Mesodermal cell (in vitro differentiated cells): ENCODE measurements at regions not wholly inside any gene's neighbourhood (a gene's known extent, or its start where the extent isn't known, plus 50 kb on each side); places are given as distances from the start of the nearest gene placed in this dataset.

Experiments
- H3K27ac ChIP-seq: 2 replicates; pipeline ENCODE4 v1.7.0; 2013; ENCODE audit warnings: mild to moderate bottlenecking, low read depth, low read length, moderate library complexity; ENCODE audit not compliant: severe bottlenecking
- H3K36me3 ChIP-seq: 2 replicates; pipeline ENCODE4 v1.7.1; 2013; ENCODE audit warnings: mild to moderate bottlenecking, low read length, moderate library complexity; ENCODE audit not compliant: control insufficient read depth, insufficient read depth
- H3K4me1 ChIP-seq: one replicate; pipeline ENCODE4 v1.7.1; 2013; ENCODE audit warnings: mild to moderate bottlenecking, low read length; ENCODE audit not compliant: insufficient read depth, control insufficient read depth, poor library complexity, severe bottlenecking
- H3K4me3 ChIP-seq: 2 replicates; pipeline ENCODE4 v1.7.0; 2013; ENCODE audit warnings: low read length, control low read depth, mild to moderate bottlenecking; ENCODE audit not compliant: insufficient read depth, poor library complexity, severe bottlenecking; ENCODE audit errors: extremely low read depth
- H3K9me3 ChIP-seq: 2 replicates; pipeline ENCODE4 v1.7.1; 2013; ENCODE audit warnings: mild to moderate bottlenecking, low read length, moderate library complexity; ENCODE audit not compliant: control insufficient read depth
- WGBS, 2 experiments: methylation state at CpG; one replicate each; pipeline ENCODE4 v1.1.5; 2013; ENCODE audit warnings: missing lambda C conversion rate in 2 of 2; ENCODE audit not compliant: insufficient coverage in 2 of 2; 5-methylcytosine and 5-hydroxymethylcytosine counted together

DNA sequence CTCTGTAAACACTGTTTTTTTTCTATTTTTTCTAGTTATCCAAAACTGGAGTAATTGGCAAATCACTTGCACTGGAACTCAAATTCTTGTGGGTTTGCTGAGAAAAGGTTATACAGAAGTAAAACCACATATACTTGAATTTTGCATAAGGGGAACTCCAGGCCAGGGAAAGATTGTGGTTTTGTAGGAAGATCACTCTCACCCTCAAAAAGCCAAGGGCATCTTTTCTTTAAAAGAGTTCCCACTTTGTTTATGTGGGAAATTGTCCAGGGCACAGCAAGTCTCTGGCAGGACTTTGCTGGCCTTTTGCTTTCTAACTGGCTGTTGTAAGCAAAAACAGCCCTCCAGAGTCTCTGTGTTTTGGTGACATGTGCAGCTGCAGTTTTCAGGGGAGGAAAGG is 340.3 kb upstream of the RBMS3 start:
- Histone ChIP-seq H3K4me1 (no peaks in the 10 kb centered on the region), H3K9me3 (no peaks in the 10 kb centered on the region), H3K27ac (no peak overlapping the region), H3K4me3 (no peak overlapping the region), H3K36me3 (no peaks in the 10 kb centered on the region)

DNA sequence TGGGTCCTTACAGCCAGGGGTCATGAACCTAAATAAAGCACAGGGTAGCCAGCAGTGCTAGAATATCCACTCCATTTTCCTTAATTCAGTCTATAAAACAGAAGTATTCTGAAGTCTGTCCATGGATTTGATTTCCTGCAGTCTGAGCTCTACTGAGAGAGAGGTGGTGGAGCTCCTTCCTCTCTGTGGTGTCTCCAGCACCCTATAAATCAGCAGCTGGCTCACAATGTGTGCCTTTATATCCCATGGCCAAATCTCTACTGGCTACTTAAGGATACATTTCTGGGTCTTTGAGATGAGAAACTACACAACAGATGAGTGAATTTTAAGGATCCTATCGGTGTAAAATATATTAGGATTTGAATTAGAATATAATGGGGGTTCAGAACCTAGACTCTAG is 339.9 kb upstream of the RBMS3 start:
- WGBS, 2 experiments = 80 to 100% methylated on average over 1 of the region's 1 CpG
- Histone ChIP-seq H3K4me3 (no peak overlapping the region), H3K4me1 (no peaks in the 10 kb centered on the region), H3K36me3 (no peaks in the 10 kb centered on the region), H3K27ac (no peak overlapping the region), H3K9me3 (no peaks in the 10 kb centered on the region)

DNA sequence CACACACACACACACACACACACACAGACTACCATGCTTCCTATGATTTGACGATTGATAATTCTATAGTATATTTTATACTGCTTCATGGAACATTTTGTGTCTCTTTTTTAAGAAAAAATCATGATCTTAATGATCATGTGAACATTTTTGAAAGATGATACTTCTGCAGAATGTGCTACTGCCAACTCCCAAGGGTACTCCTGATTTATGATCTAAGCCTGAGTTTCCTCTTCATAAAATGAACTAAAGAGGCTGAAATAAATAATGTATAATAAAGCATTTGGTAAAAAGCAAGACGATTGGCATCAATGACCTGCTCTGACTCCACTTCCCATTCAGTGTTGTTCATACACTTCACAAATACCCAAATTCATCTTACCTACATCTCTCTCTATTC is 333.8 kb upstream of the RBMS3 start:
- 60 to 83% methylated on average over 1 of the region's 2 CpGs for WGBS, 2 experiments
- Histone ChIP-seq H3K4me1 (no peaks in the 10 kb centered on the region), H3K9me3 (no peaks in the 10 kb centered on the region), H3K4me3 (no peak overlapping the region), H3K27ac (no peak overlapping the region), H3K36me3 (no peaks in the 10 kb centered on the region)

GRCh38 chr3:28947751-28948150 is 333.1 kb upstream of the RBMS3 start:
- H3K27ac ChIP-seq = no peak overlapping the region
- H3K9me3 ChIP-seq = no peaks in the 10 kb centered on the region
- H3K36me3 ChIP-seq = no peaks in the 10 kb centered on the region
- no peaks in the 10 kb centered on the region for H3K4me1 ChIP-seq
- no CpG with 5 or more reads among the region's 2 CpGs for WGBS, 2 experiments
- H3K4me3 ChIP-seq = no peak overlapping the region

GRCh38 chr3:28948685-28949084 is 332.2 kb upstream of the RBMS3 start:
- Histone ChIP-seq H3K4me1 (no peaks in the 10 kb centered on the region), H3K36me3 (no peaks in the 10 kb centered on the region), H3K9me3 (no peaks in the 10 kb centered on the region), H3K27ac (no peak overlapping the region), H3K4me3 (no peak overlapping the region)

- no peaks in the 10 kb centered on the region for H3K9me3 ChIP-seq
These were observed 331.3 kb upstream of the RBMS3 start for GRCh38 chr3:28949580-28949979.

DNA sequence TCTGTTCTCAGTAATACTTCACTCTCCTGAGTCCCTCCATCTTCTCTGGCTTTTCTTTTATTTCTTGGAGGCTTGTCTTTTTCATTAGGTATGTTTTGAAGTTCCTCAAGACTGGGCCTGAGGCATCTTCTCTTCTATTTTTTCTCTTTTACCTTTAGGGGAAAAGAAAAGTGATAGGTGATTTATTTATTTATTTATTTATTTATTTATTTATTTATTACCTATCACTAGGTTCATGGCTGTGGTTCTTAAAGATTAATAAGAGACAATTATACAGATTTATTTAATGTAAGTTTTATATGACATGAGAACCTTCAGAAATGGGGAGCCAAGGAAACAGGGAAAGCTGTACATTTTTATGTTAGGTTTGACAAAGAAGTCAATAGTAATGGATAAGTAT is 330.3 kb upstream of the RBMS3 start:
- Histone ChIP-seq H3K36me3 (no peaks in the 10 kb centered on the region), H3K4me3 (no peak overlapping the region), H3K27ac (no peak overlapping the region), H3K4me1 (no peaks in the 10 kb centered on the region), H3K9me3 (no peaks in the 10 kb centered on the region)

More at GRCh38 chr3:28949580-28949979, 331.3 kb upstream of the RBMS3 start:
- H3K36me3 ChIP-seq = no peaks in the 10 kb centered on the region
- no CpG with 5 or more reads among the region's 1 CpG for WGBS, 2 experiments
- no peak overlapping the region for H3K27ac ChIP-seq
- no peaks in the 10 kb centered on the region for H3K4me1 ChIP-seq
- no peak overlapping the region for H3K4me3 ChIP-seq

GRCh38 chr3:28951772-28952556 is 328.9 kb upstream of the RBMS3 start:
- WGBS, 2 experiments = 89 to 100% methylated on average over 1 of the region's 4 CpGs
- no peaks in the 10 kb centered on the region for H3K4me1 ChIP-seq
- H3K4me3 ChIP-seq = no peak overlapping the region
- no peak overlapping the region for H3K27ac ChIP-seq
- H3K36me3 ChIP-seq = no peaks in the 10 kb centered on the region
- no peaks in the 10 kb centered on the region for H3K9me3 ChIP-seq

GRCh38 chr3:28958656-28959055 is 322.2 kb upstream of the RBMS3 start:
- H3K9me3 ChIP-seq = no peaks in the 10 kb centered on the region
- WGBS, 2 experiments = 92 to 93% methylated on average over 2 of the region's 3 CpGs
- no peaks in the 10 kb centered on the region for H3K36me3 ChIP-seq
- H3K4me3 ChIP-seq = no peak overlapping the region
- H3K4me1 ChIP-seq = no peaks in the 10 kb centered on the region
- H3K27ac ChIP-seq = no peak overlapping the region

DNA sequence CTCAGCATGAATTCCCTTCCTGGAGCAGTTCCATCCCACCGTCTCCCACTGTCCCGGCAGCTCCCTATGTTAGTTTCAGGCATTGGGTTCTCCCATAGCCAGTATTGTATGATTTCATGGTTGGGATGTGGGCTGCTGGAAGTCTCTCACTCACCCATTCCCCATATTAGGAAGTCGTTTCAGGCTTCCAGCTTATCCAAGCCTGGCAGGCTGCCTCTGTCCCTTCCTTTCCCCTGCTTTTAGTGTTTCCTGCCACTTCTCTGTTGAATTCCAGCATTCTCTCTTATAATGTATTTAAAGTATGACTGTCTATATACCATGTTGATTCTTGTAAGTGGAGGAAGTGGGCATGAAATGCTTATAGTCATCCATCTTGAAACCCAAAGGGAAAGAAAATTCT is 309.7 kb upstream of the RBMS3 start:
- H3K36me3 ChIP-seq = no peaks in the 10 kb centered on the region
- peaks cover 6% of the 10 kb centered on the region for H3K9me3 ChIP-seq
- H3K4me3 ChIP-seq = no peak overlapping the region
- H3K4me1 ChIP-seq = no peaks in the 10 kb centered on the region
- WGBS, 2 experiments = no CpG with 5 or more reads among the region's 3 CpGs
- H3K27ac ChIP-seq = no peak overlapping the region

- peaks cover 6% of the 10 kb centered on the region for H3K9me3 ChIP-seq
- no peaks in the 10 kb centered on the region for H3K4me1 ChIP-seq
- 50 to 100% methylated on average over 1 of the region's 3 CpGs for WGBS, 2 experiments
- no peak overlapping the region for H3K4me3 ChIP-seq
- H3K27ac ChIP-seq = no peak overlapping the region
- no peaks in the 10 kb centered on the region for H3K36me3 ChIP-seq
These were observed 307.9 kb upstream of the RBMS3 start for GRCh38 chr3:28972921-28973320.
